Common myeloid progenitor, CD34-positive (primary cell): ENCODE measurements at regions not wholly inside any gene's neighbourhood (a gene's known extent, or its start where the extent isn't known, plus 50 kb on each side); places are given as distances from the start of the nearest gene placed in this dataset.

ENCODE experiments used
- CTCF ChIA-PET: fragments of 350-600 bp; sonication (Branson Sonifier 250); formaldehyde crosslinking; loops from one replicate; lab custom pipeline; 2021; ENCODE audit warnings: antibody characterized with exemption; lab: Charles Lee
- POLR2A ChIA-PET: fragments of 350-600 bp; sonication (Branson Sonifier 250); formaldehyde crosslinking; loops from one replicate; lab custom pipeline; 2021; ENCODE audit warnings: antibody characterized with exemption; lab: Charles Lee
- DNase-seq, 3 donors: peaks; one replicate each; pipeline versions ENCODE4 v3.0.0 to v3.0.0-alpha.2; 2013
- H3K27ac ChIP-seq, 2 experiments: 1 replicate in 1 of 2; 2 replicates in 1 of 2; pipeline ENCODE4 v1.7.0; 2013; ENCODE audit warnings: inconsistent platforms in 2 of 2, low read length in 2 of 2, mild to moderate bottlenecking in 2 of 2, low read depth in 1 of 2, moderate library complexity in 1 of 2; ENCODE audit not compliant: severe bottlenecking in 2 of 2, insufficient read depth in 1 of 2, poor library complexity in 1 of 2
- H3K27me3 ChIP-seq, 5 experiments: replicated peaks in 2 of 5; 1 replicate in 3 of 5; 2 replicates in 2 of 5; pipeline versions ENCODE4 v1.6.1 to v1.7.0; 2013; ENCODE audit warnings: low read length in 4 of 5, mild to moderate bottlenecking in 2 of 5, moderate library complexity in 2 of 5, inconsistent platforms in 1 of 5; ENCODE audit not compliant: insufficient read depth in 5 of 5, control insufficient read depth in 4 of 5
- H3K36me3 ChIP-seq, 4 experiments: 1 replicate in 2 of 4; 2 replicates in 2 of 4; pipeline versions ENCODE4 v1.6.1 to v1.7.0; 2013; ENCODE audit warnings: low read length in 3 of 4, control low read depth in 1 of 4, mild to moderate bottlenecking in 1 of 4; ENCODE audit not compliant: control insufficient read depth in 4 of 4, insufficient read depth in 4 of 4
- H3K4me1 ChIP-seq, 4 experiments: 1 replicate in 3 of 4; 2 replicates in 1 of 4; pipeline versions ENCODE4 v1.6.1 to v1.7.1; 2013; ENCODE audit warnings: low read length in 3 of 4, mild to moderate bottlenecking in 3 of 4, control low read depth in 1 of 4, inconsistent platforms in 1 of 4, moderate library complexity in 1 of 4; ENCODE audit not compliant: control insufficient read depth in 4 of 4, insufficient read depth in 4 of 4; ENCODE audit errors: control extremely low read depth in 1 of 4
- H3K4me3 ChIP-seq, 7 experiments: 1 replicate in 4 of 7; 2 replicates in 3 of 7; pipeline versions ENCODE4 v1.5.1 to v1.7.0; 2013; ENCODE audit warnings: mild to moderate bottlenecking in 7 of 7, low read length in 6 of 7, moderate library complexity in 6 of 7, inconsistent platforms in 2 of 7, low read depth in 2 of 7, control low read depth in 1 of 7; ENCODE audit not compliant: insufficient read depth in 4 of 7, control insufficient read depth in 1 of 7; ENCODE audit errors: extremely low read depth in 1 of 7
- H3K9me3 ChIP-seq, 5 experiments: 1 replicate in 4 of 5; 2 replicates in 1 of 5; pipeline versions ENCODE4 v1.6.1 to v1.7.1; 2013; ENCODE audit warnings: low read length in 4 of 5, mild to moderate bottlenecking in 2 of 5, inconsistent platforms in 1 of 5, low read depth in 1 of 5, moderate library complexity in 1 of 5; ENCODE audit not compliant: control insufficient read depth in 4 of 5, insufficient read depth in 2 of 5; ENCODE audit errors: control extremely low read depth in 1 of 5
- WGBS: methylation state at CpG from one replicate; pipeline ENCODE4 v1.1.5; 2013; ENCODE audit not compliant: insufficient coverage; 5-methylcytosine and 5-hydroxymethylcytosine counted together

DNA sequence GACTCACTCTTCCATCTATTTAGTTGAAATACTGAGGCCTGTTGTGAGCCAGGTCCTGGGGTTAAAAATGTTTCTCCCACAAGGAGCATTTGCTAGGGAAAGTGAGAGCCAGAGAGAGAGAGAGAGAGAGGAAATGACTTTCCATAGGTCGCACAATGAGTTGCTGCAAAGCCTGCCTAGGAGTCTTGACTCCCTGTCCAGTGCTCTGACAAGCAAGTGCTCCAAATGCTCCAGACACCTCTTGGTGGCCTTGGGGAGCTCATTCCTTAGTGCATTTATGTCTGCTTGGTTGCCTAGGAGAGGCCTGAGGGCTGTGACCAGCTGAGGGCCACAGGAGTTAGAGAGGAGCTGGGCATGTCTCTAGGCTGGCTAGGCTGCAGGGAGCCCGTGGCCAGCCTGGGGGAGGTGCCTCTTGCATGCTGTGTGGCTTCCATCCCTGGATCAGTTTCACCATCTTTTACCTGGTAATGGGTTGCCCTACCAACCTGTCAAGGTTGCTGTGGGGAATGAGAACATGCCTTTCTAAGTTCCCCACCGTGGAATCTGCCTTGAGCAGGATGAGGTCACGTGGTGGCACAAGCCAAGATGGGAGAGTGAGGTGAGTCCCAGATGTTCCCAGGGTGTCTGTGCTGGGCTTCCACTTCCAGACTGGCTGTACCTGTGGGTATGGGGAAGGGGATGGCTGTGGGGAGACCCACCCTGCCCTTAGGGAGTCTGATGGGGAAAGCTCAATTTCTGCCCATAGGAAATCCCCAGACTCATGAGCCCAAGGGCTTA, 105.0 kb downstream of the VEGFA start:
- Histone ChIP-seq H3K4me3 (no peak overlapping the region), H3K27me3 (no peaks in the 10 kb centered on the region), H3K36me3 (no peaks in the 10 kb centered on the region), H3K9me3 (no peaks in the 10 kb centered on the region), H3K27ac (no peak overlapping the region), H3K4me1 (peaks cover 0 to 3% (median under 1%) of the 10 kb centered on the region in 4 experiments)
- CTCF ChIA-PET, result interaction anchor here (1.0 to 1.2 kb wide), 3 partner anchors 9 to 221 kb away, joined by 3 read pairs; no protein-coding TSS in a partner anchor
- 96% methylated on average over 3 of the region's 4 CpGs for WGBS
- POLR2A ChIA-PET, result interaction anchor here (0.7 kb wide), 1 partner anchor 136 kb away, joined by 3 read pairs; no protein-coding TSS in a partner anchor
- DNase-seq, result no peak

- no peak for DNase-seq
- no peaks in the 10 kb centered on the region for H3K9me3 ChIP-seq
- H3K36me3 ChIP-seq, result no peaks in the 10 kb centered on the region
- no peak overlapping the region for H3K27ac ChIP-seq
- no peak overlapping the region for H3K4me3 ChIP-seq
- no peaks in the 10 kb centered on the region for H3K27me3 ChIP-seq
- POLR2A ChIA-PET, result no interaction called here
- CTCF ChIA-PET, result interaction anchor here (1.0 to 1.2 kb wide), 3 partner anchors 10 to 222 kb away, joined by 3 read pairs; no protein-coding TSS in a partner anchor
- peaks cover 0 to 9% (median under 1%) of the 10 kb centered on the region in 4 experiments for H3K4me1 ChIP-seq
- WGBS, result 97% methylated on average over 3 of the region's 3 CpGs
Measured at GRCh38 chr6:43873806-43874714, 104.0 kb downstream of the VEGFA start.

DNA sequence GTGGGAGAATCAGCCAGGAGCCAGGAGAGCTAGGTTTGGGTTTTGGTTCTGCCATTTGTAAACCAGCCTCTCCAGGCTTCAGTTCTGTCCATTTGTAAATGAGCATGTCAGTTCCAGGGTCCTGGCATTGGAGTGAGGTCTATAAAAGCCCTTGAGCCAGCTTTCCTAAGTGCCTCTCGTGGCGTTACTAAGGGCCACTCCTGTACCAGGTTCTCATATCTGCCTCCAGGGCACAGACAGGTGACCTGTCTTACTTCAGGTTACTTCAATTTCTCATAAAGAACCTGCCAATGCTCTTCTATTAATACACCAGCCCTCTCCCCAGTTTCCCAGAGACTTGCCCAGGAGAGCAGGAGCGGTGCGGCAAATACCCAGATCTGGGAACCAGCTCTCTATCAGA, 101.9 kb downstream of the VEGFA start:
- no peaks in the 10 kb centered on the region for H3K27me3 ChIP-seq
- CTCF ChIA-PET, result no interaction called here

DNA sequence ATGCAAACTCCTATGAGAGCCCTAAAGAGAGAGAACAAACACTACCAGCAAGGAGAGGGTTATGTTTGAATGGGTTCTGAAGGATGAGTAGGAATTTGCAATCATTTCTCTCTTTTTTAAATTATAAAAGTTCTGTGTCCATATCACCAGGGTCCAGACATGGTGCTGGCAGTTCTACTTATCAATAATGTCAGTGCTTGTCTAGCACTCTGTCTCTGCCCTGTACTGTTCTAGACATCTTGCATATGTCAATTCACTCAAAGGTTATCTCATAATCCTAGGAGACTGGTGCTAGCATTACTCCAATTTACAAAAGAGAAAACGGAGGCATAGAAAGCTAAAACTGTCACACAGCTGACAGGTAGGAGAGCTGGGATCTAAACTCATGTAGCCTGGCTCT, 101.3 kb downstream of the VEGFA start:
- Histone ChIP-seq H3K36me3 (no peaks in the 10 kb centered on the region), H3K27ac (no peak overlapping the region), H3K4me1 (peaks cover 0 to 9% (median under 1%) of the 10 kb centered on the region in 4 experiments), H3K9me3 (no peaks in the 10 kb centered on the region), H3K27me3 (no peaks in the 10 kb centered on the region), H3K4me3 (no peak overlapping the region)
- no peak for DNase-seq
- POLR2A ChIA-PET, result no interaction called here
- CTCF ChIA-PET, result no interaction called here
- 100% methylated on average over 1 of the region's 1 CpG for WGBS

More for the DNA sequence above, 101.9 kb downstream of the VEGFA start:
- peaks cover 0 to 9% (median under 1%) of the 10 kb centered on the region in 4 experiments for H3K4me1 ChIP-seq
- H3K9me3 ChIP-seq, result no peaks in the 10 kb centered on the region
- POLR2A ChIA-PET, result no interaction called here
- WGBS, result 95% methylated on average over 2 of the region's 4 CpGs
- H3K27ac ChIP-seq, result no peak overlapping the region
- no peak overlapping the region for H3K4me3 ChIP-seq
- no peaks in the 10 kb centered on the region for H3K36me3 ChIP-seq
- DNase-seq, result no peak

GRCh38 chr6:43870660-43871061, 100.7 kb downstream of the VEGFA start:
- no peaks in the 10 kb centered on the region for H3K27me3 ChIP-seq
- CTCF ChIA-PET, result no interaction called here

DNA sequence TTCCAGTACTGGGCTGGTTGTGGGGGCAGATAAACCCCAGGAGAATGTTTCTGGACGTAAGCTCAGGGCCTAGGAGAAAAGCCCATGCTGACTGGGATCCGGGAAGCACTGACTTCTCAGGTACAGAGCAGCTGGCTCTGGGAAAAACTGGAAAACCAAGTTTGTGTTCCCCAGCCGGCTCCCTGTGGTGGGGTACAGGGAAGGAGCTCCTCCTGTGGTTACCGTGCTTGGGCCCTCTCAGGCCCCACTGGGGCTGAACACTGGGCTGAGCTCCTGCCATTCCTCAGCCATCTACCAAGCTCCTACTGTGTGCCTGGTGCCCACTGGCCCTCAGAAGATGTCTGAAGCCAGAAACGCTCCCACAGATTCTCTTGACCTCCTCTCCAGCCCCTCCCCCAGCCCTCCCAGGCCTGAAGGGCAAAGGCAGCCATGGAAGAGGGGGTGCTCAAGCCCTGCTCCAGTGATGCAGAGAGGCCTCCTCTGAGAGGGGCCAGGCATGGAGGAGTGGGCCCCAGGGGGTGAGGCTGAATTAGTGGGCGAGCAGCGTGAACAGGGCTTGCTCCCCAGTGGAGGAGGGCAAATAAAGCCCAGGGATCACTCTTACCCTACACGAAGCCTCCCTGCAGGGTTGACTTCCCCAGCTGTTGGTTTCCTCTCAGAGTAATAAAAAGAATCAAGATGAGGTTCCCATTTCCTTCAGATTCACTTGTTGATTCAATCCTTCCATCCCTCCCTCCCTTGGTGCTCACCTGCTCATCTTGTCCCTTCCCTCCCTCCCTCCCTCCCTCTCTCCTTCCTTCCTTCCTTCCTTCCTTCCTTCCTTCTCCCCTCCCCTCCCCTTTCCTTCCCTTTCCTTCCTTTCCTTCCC, 100.0 kb downstream of the VEGFA start:
- 83% methylated on average over 7 of the region's 8 CpGs for WGBS

More at GRCh38 chr6:43870660-43871061, 100.7 kb downstream of the VEGFA start:
- POLR2A ChIA-PET, result no interaction called here
- no peak overlapping the region for H3K27ac ChIP-seq
- DNase-seq, result no peak
- H3K9me3 ChIP-seq, result no peaks in the 10 kb centered on the region
- H3K4me1 ChIP-seq, result peaks cover 0 to 9% (median 4%) of the 10 kb centered on the region in 4 experiments
- H3K4me3 ChIP-seq, result no peak overlapping the region
- no peaks in the 10 kb centered on the region for H3K36me3 ChIP-seq
- no CpG with 5 or more reads among the region's 3 CpGs for WGBS

More for the DNA sequence above, 100.0 kb downstream of the VEGFA start:
- DNase-seq, result no peak
- no peaks in the 10 kb centered on the region for H3K36me3 ChIP-seq
- no peak overlapping the region for H3K27ac ChIP-seq
- H3K27me3 ChIP-seq, result no peaks in the 10 kb centered on the region
- no peak overlapping the region for H3K4me3 ChIP-seq
- peaks cover 0 to 10% (median 7%) of the 10 kb centered on the region in 4 experiments for H3K4me1 ChIP-seq
- H3K9me3 ChIP-seq, result no peaks in the 10 kb centered on the region
- ChIA-PET POLR2A (no interaction called here), CTCF (interaction anchor here (0.6 to 1.1 kb wide), 2 partner anchors 82 to 154 kb away, joined by 3 read pairs; no protein-coding TSS in a partner anchor)
